ENCODE measurements at regions not wholly inside any gene's neighbourhood (a gene's known extent, or its start where the extent isn't known, plus 50 kb on each side); places are given as distances from the start of the nearest gene placed in this dataset.

DNA sequence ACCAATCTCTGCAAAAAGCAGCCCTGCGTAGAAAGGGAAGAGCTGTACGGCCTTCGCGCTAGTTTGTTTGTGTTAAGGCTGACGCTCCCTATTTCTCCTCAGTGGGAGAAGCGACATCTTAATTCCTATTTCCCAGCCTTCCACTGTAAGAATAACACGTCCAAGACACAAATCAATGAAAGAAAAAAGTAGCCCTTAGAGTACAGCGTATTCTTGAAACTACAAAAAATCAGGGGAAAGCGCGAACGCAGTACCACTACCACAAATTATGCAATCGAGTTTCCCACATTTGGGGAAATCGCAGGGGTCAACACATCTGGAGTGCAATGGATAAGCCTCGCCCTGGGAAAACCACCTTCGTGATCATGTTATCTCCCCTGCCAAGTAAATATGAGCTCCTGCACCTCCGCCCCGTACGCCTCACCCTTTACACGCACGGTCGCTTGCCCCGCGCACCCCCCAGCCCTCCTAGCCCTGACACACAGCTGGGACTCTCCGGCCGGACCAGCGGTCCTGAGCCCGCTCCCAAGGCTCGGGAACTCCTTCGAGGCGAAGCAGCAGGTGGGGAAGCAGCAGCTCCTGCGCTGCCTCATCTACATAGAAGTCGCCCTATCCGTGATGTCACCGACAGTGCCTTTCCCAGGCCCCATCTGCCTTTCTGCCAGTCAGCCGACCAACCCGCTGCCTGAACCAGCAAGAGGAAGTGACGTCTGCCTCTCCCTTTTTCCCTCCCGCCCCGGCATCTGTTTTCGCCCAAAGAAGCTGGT, 94.7 kb downstream of the PPIAL4G start (continued):
- TF ChIP-seq, protein P1, sequence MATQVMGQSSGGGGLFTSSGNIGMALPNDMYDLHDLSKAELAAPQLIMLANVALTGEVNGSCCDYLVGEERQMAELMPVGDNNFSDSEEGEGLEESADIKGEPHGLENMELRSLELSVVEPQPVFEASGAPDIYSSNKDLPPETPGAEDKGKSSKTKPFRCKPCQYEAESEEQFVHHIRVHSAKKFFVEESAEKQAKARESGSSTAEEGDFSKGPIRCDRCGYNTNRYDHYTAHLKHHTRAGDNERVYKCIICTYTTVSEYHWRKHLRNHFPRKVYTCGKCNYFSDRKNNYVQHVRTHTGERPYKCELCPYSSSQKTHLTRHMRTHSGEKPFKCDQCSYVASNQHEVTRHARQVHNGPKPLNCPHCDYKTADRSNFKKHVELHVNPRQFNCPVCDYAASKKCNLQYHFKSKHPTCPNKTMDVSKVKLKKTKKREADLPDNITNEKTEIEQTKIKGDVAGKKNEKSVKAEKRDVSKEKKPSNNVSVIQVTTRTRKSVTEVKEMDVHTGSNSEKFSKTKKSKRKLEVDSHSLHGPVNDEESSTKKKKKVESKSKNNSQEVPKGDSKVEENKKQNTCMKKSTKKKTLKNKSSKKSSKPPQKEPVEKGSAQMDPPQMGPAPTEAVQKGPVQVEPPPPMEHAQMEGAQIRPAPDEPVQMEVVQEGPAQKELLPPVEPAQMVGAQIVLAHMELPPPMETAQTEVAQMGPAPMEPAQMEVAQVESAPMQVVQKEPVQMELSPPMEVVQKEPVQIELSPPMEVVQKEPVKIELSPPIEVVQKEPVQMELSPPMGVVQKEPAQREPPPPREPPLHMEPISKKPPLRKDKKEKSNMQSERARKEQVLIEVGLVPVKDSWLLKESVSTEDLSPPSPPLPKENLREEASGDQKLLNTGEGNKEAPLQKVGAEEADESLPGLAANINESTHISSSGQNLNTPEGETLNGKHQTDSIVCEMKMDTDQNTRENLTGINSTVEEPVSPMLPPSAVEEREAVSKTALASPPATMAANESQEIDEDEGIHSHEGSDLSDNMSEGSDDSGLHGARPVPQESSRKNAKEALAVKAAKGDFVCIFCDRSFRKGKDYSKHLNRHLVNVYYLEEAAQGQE (IDR thresholded peaks at IDR 0.05; ENCODE audit: low read depth, low read length), result no peak
- TF ChIP-seq RBBP5 (conservative IDR thresholded peaks at IDR 0.05) (no peak), EGR1 (IDR thresholded peaks at IDR 0.05; ENCODE audit: borderline replicate concordance in 1 of 2, low read depth in 2 of 2, low read length in 2 of 2) (0 out of 3 replicates have a peak, but pooled peaks of 1 of the 2 experiments have one; percentile 13), TCF12 (IDR thresholded peaks at IDR 0.05; ENCODE audit: low read depth, low read length) (0 out of 2 replicates have a peak, but pooled peaks have one; percentile 28), LARP7 (IDR thresholded peaks at IDR 0.05) (no peak), MTA3 (IDR thresholded peaks at IDR 0.05; ENCODE audit: borderline replicate concordance, low read length) (peak; percentile 83), DPF2 (IDR thresholded peaks at IDR 0.05) (no peak), CREB1 (IDR thresholded peaks at IDR 0.05; ENCODE audit: low read depth) (peak; percentile 90), POLR2AphosphoS5 (IDR thresholded peaks at IDR 0.05; ENCODE audit: low read length) (peak; percentile 99), BHLHE40 (IDR thresholded peaks at IDR 0.05; ENCODE audit: borderline replicate concordance in 1 of 2, low read depth in 2 of 2, low read length in 1 of 2) (peak in 1 of 2 experiments; percentile 43; a peak in 1 of 4 replicates)
- TF ChIP-seq, protein P2, sequence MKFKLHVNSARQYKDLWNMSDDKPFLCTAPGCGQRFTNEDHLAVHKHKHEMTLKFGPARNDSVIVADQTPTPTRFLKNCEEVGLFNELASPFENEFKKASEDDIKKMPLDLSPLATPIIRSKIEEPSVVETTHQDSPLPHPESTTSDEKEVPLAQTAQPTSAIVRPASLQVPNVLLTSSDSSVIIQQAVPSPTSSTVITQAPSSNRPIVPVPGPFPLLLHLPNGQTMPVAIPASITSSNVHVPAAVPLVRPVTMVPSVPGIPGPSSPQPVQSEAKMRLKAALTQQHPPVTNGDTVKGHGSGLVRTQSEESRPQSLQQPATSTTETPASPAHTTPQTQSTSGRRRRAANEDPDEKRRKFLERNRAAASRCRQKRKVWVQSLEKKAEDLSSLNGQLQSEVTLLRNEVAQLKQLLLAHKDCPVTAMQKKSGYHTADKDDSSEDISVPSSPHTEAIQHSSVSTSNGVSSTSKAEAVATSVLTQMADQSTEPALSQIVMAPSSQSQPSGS (IDR thresholded peaks at IDR 0.05; ENCODE audit: low read length), result peak; percentile 50; the same call in 1 of the 2 replicates
- TF ChIP-seq, protein P3, sequence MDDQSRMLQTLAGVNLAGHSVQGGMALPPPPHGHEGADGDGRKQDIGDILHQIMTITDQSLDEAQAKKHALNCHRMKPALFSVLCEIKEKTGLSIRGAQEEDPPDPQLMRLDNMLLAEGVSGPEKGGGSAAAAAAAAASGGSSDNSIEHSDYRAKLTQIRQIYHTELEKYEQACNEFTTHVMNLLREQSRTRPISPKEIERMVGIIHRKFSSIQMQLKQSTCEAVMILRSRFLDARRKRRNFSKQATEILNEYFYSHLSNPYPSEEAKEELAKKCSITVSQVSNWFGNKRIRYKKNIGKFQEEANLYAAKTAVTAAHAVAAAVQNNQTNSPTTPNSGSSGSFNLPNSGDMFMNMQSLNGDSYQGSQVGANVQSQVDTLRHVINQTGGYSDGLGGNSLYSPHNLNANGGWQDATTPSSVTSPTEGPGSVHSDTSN (IDR thresholded peaks at IDR 0.05; ENCODE audit: insufficient replicate concordance, low read depth, low read length), result peak; percentile 48
- TF ChIP-seq, protein P4, sequence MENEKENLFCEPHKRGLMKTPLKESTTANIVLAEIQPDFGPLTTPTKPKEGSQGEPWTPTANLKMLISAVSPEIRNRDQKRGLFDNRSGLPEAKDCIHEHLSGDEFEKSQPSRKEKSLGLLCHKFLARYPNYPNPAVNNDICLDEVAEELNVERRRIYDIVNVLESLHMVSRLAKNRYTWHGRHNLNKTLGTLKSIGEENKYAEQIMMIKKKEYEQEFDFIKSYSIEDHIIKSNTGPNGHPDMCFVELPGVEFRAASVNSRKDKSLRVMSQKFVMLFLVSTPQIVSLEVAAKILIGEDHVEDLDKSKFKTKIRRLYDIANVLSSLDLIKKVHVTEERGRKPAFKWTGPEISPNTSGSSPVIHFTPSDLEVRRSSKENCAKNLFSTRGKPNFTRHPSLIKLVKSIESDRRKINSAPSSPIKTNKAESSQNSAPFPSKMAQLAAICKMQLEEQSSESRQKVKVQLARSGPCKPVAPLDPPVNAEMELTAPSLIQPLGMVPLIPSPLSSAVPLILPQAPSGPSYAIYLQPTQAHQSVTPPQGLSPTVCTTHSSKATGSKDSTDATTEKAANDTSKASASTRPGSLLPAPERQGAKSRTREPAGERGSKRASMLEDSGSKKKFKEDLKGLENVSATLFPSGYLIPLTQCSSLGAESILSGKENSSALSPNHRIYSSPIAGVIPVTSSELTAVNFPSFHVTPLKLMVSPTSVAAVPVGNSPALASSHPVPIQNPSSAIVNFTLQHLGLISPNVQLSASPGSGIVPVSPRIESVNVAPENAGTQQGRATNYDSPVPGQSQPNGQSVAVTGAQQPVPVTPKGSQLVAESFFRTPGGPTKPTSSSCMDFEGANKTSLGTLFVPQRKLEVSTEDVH (IDR thresholded peaks at IDR 0.05; ENCODE audit: low read depth, partially characterized antibody), result no peak
- TF ChIP-seq, protein P5, sequence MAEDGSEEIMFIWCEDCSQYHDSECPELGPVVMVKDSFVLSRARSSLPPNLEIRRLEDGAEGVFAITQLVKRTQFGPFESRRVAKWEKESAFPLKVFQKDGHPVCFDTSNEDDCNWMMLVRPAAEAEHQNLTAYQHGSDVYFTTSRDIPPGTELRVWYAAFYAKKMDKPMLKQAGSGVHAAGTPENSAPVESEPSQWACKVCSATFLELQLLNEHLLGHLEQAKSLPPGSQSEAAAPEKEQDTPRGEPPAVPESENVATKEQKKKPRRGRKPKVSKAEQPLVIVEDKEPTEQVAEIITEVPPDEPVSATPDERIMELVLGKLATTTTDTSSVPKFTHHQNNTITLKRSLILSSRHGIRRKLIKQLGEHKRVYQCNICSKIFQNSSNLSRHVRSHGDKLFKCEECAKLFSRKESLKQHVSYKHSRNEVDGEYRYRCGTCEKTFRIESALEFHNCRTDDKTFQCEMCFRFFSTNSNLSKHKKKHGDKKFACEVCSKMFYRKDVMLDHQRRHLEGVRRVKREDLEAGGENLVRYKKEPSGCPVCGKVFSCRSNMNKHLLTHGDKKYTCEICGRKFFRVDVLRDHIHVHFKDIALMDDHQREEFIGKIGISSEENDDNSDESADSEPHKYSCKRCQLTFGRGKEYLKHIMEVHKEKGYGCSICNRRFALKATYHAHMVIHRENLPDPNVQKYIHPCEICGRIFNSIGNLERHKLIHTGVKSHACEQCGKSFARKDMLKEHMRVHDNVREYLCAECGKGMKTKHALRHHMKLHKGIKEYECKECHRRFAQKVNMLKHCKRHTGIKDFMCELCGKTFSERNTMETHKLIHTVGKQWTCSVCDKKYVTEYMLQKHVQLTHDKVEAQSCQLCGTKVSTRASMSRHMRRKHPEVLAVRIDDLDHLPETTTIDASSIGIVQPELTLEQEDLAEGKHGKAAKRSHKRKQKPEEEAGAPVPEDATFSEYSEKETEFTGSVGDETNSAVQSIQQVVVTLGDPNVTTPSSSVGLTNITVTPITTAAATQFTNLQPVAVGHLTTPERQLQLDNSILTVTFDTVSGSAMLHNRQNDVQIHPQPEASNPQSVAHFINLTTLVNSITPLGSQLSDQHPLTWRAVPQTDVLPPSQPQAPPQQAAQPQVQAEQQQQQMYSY (CRISPR knock-in tag; IDR thresholded peaks at IDR 0.05), result peak; percentile 78
- TF ChIP-seq, protein P6, sequence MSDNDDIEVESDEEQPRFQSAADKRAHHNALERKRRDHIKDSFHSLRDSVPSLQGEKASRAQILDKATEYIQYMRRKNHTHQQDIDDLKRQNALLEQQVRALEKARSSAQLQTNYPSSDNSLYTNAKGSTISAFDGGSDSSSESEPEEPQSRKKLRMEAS (IDR thresholded peaks at IDR 0.05; ENCODE audit: low read depth, low read length), result no peak
